SK-N-SH treated with all-trans-retinoic acid at 6 μM for 48 hours (cell line): ENCODE measurements at regions not wholly inside any gene's neighbourhood (a gene's known extent, or its start where the extent isn't known, plus 50 kb on each side); places are given as distances from the start of the nearest gene placed in this dataset.
"Not testable (repeated sequence)": the region's sequence is repeated elsewhere in the genome, so short reads cannot be mapped to it uniquely, and the experiment has no call there.

Experiments
- ATAC-seq: fragments of 200-7000 bp; cut with Tn5 transposase; 3 replicates; pipeline ENCODE4 v1.9.1; 2020; ENCODE audit warnings: mild to moderate bottlenecking, moderate library complexity
- ARNTL ChIP-seq: fragments of 450-650 bp; formaldehyde crosslinking; IDR thresholded peaks from 2 replicates; pipeline ENCODE4 v1.5.0; 2020; ENCODE audit warnings: low read depth, mild to moderate bottlenecking, moderate library complexity, borderline replicate concordance
- BACH2 ChIP-seq: fragments of 250-450 bp; sonication (Bioruptor Pico); IDR thresholded peaks from 2 replicates; pipeline ENCODE4 v1.9.0; 2021; ENCODE audit warnings: mild to moderate bottlenecking, borderline replicate concordance
- CSDC2 ChIP-seq: fragments of 250-450 bp; sonication (Bioruptor Pico); IDR thresholded peaks from 2 replicates; pipeline ENCODE4 v1.5.0; 2020; ENCODE audit warnings: mild to moderate bottlenecking, moderate library complexity
- CSRNP3 ChIP-seq: fragments of 250-450 bp; sonication (Bioruptor Pico); IDR thresholded peaks from 2 replicates; pipeline ENCODE4 v1.5.1; 2021; ENCODE audit warnings: mild to moderate bottlenecking, moderate library complexity
- ESRRG ChIP-seq: fragments of 250-450 bp; sonication (Bioruptor Pico); IDR thresholded peaks from 2 replicates; pipeline ENCODE4 v1.6.1; 2021; ENCODE audit warnings: mild to moderate bottlenecking
- GLIS3 ChIP-seq: fragments of 250-450 bp; sonication (Bioruptor Pico); IDR thresholded peaks from 2 replicates; pipeline ENCODE4 v1.5.0; 2020; ENCODE audit warnings: mild to moderate bottlenecking, moderate library complexity
- ISL1 ChIP-seq: fragments of 250-450 bp; sonication (Bioruptor Pico); IDR thresholded peaks from 2 replicates; pipeline ENCODE4 v2.1.2; 2022; ENCODE audit warnings: mild to moderate bottlenecking, moderate library complexity
- OSR1 ChIP-seq: fragments of 250-450 bp; sonication (Bioruptor Pico); IDR thresholded peaks from 2 replicates; pipeline ENCODE4 v1.8.0; 2022; ENCODE audit warnings: moderate library complexity, mild to moderate bottlenecking, inconsistent platforms
- PATZ1 ChIP-seq: fragments of 250-450 bp; sonication (Bioruptor Pico); IDR thresholded peaks from 2 replicates; pipeline ENCODE4 v1.8.0; 2020; ENCODE audit warnings: mild to moderate bottlenecking, moderate library complexity, borderline replicate concordance
- PPARA ChIP-seq: fragments of 250-450 bp; sonication (Bioruptor Pico); IDR thresholded peaks from 2 replicates; pipeline ENCODE4 v1.5.0; 2020; ENCODE audit warnings: mild to moderate bottlenecking, borderline replicate concordance
- RARB ChIP-seq: fragments of 250-450 bp; sonication (Bioruptor Pico); IDR thresholded peaks from 2 replicates; pipeline ENCODE4 v1.8.0; 2021; ENCODE audit warnings: mild to moderate bottlenecking, moderate library complexity
- TCF4 ChIP-seq: fragments of 250-450 bp; sonication (Bioruptor Pico); IDR thresholded peaks from 2 replicates; pipeline ENCODE4 v1.8.0; 2021; ENCODE audit warnings: mild to moderate bottlenecking, moderate library complexity, borderline replicate concordance
- TOX ChIP-seq: fragments of 250-450 bp; sonication (Bioruptor Pico); IDR thresholded peaks from 2 replicates; pipeline ENCODE4 v1.8.0; 2021; ENCODE audit warnings: mild to moderate bottlenecking, moderate library complexity, borderline replicate concordance
- ZC3H10 ChIP-seq: fragments of 250-450 bp; sonication (Bioruptor Pico); IDR thresholded peaks from 2 replicates; pipeline ENCODE4 v1.5.1; 2021; ENCODE audit warnings: mild to moderate bottlenecking, moderate library complexity
- ZFP30 ChIP-seq: fragments of 450-650 bp; formaldehyde crosslinking; IDR thresholded peaks from 2 replicates; pipeline ENCODE4 v1.5.0; 2022; ENCODE audit warnings: mild to moderate bottlenecking, moderate library complexity
- ZNF70 ChIP-seq: fragments of 450-650 bp; formaldehyde crosslinking; IDR thresholded peaks from 2 replicates; pipeline ENCODE4 v1.5.0; 2020; ENCODE audit warnings: mild to moderate bottlenecking, moderate library complexity
- TF ChIP-seq, protein P1 (sequence below): fragments of 250-450 bp; sonication (Bioruptor Pico); IDR thresholded peaks from 2 replicates; pipeline ENCODE4 v1.8.0; 2021; ENCODE audit warnings: low read depth, mild to moderate bottlenecking, moderate library complexity, borderline replicate concordance
- TF ChIP-seq, protein P2 (sequence below): fragments of 250-450 bp; sonication (Bioruptor Pico); IDR thresholded peaks from 2 replicates; pipeline ENCODE4 v1.5.0; 2020; ENCODE audit warnings: mild to moderate bottlenecking, moderate library complexity
- TF ChIP-seq, protein P3 (sequence below): fragments of 250-450 bp; sonication (Bioruptor Pico); IDR thresholded peaks from 2 replicates; pipeline ENCODE4 v1.5.1; 2020; ENCODE audit warnings: low read depth, mild to moderate bottlenecking, moderate library complexity

DNA sequence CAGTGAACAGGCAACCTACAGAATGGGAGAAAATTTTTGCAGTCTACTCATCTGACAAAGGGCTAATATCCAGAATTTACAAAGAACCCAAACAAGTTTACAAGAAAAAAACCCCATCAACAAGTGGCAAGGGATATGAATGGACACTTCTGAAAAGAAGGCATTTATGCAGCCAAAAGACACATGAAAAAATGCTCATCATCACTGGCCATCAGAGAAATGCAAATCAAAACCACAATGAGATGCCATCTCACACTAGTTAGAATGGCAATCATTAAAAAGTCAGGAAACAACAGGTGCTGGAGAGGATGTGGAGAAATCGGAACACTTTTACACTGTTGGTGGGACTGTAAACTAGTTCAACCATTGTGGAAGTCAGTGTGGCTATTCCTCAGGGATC is 80.3 kb downstream of the ZNF474 start:
- not testable (repeated sequence) for ATAC-seq

- ATAC-seq: no peak
- TF ChIP-seq PPARA (CRISPR knock-in tag) (no peak), OSR1 (CRISPR knock-in tag) (no peak), RARB (no peak), ARNTL (CRISPR knock-in tag) (no peak)
- TF ChIP-seq, protein P1, sequence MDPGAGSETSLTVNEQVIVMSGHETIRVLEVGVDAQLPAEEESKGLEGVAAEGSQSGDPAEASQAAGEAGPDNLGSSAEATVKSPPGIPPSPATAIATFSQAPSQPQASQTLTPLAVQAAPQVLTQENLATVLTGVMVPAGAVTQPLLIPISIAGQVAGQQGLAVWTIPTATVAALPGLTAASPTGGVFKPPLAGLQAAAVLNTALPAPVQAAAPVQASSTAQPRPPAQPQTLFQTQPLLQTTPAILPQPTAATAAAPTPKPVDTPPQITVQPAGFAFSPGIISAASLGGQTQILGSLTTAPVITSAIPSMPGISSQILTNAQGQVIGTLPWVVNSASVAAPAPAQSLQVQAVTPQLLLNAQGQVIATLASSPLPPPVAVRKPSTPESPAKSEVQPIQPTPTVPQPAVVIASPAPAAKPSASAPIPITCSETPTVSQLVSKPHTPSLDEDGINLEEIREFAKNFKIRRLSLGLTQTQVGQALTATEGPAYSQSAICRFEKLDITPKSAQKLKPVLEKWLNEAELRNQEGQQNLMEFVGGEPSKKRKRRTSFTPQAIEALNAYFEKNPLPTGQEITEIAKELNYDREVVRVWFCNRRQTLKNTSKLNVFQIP (CRISPR knock-in tag): no peak
Observed at GRCh38 chr5:122218778-122219177, 89.4 kb downstream of the ZNF474 start.

DNA sequence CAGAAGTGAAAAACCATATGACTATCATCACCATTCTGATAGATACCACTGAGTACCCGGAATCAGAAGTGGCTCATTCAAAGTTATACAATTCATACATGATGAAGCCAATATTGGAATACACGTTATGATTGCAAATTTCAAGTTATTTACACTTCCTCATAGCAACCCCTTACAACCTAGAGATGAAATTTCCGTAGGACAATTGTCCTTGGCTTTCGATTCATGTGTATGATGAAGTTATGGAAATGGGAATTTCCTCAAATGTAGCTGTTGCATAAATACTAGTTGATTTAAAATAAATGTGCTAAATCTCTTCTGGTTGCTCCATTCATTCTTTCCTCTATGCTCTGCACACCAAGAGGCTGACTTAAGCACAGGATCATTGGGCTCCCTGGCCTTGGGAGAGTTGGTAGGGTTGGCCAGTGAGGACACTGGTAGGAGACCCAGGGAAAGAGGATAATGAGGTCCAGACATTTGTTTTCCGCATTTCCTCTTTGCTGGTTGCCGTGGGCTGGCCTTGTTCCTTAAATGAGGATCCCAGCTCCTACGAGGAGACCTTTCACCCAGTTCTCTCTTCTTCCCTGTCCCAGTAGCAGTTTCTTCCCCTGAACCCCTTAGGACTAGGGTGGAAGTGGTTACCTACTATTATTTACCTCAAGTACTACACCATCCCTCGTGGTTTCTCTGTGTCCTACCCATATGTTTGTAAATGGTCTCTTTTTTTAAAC is 90.3 kb downstream of the ZNF474 start:
- TF ChIP-seq ZNF70 (CRISPR knock-in tag) (no peak), ESRRG (CRISPR knock-in tag) (no peak), CSRNP3 (CRISPR knock-in tag) (no peak), RARB (no peak), ZFP30 (CRISPR knock-in tag) (no peak), PPARA (CRISPR knock-in tag) (no peak), CSDC2 (CRISPR knock-in tag) (no peak), ZC3H10 (CRISPR knock-in tag) (no peak), OSR1 (CRISPR knock-in tag) (no peak), ISL1 (no peak), PATZ1 (no peak), GLIS3 (CRISPR knock-in tag) (no peak), TCF4 (no peak), TOX (CRISPR knock-in tag) (no peak)
- TF ChIP-seq, protein P1 (CRISPR knock-in tag): no peak
- TF ChIP-seq, protein P2, sequence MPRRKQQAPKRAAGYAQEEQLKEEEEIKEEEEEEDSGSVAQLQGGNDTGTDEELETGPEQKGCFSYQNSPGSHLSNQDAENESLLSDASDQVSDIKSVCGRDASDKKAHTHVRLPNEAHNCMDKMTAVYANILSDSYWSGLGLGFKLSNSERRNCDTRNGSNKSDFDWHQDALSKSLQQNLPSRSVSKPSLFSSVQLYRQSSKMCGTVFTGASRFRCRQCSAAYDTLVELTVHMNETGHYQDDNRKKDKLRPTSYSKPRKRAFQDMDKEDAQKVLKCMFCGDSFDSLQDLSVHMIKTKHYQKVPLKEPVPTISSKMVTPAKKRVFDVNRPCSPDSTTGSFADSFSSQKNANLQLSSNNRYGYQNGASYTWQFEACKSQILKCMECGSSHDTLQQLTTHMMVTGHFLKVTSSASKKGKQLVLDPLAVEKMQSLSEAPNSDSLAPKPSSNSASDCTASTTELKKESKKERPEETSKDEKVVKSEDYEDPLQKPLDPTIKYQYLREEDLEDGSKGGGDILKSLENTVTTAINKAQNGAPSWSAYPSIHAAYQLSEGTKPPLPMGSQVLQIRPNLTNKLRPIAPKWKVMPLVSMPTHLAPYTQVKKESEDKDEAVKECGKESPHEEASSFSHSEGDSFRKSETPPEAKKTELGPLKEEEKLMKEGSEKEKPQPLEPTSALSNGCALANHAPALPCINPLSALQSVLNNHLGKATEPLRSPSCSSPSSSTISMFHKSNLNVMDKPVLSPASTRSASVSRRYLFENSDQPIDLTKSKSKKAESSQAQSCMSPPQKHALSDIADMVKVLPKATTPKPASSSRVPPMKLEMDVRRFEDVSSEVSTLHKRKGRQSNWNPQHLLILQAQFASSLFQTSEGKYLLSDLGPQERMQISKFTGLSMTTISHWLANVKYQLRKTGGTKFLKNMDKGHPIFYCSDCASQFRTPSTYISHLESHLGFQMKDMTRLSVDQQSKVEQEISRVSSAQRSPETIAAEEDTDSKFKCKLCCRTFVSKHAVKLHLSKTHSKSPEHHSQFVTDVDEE: no peak
- TF ChIP-seq, all 23 proteins: peak for 0
- ATAC-seq: no peak

DNA sequence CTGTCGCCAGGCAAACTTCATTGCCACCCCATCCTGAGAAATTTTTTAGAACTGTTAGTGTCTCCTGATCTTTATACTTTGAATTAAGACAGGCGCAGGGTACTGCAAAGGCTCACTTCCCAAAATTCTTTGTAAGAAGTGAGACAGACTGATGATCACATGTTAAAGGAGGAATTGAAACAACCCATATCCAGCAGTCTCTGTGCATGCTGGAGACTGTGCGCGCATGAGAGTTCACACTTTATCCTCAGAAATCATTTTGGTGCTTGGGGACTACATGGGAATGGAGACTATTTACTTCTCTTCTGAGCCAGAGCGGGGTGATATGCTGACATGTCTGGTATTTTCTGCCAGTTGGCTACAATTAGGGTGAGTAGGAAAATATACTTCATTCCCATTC is 91.2 kb downstream of the ZNF474 start:
- TF ChIP-seq RARB: no peak
- no peak for TF ChIP-seq BACH2
- TF ChIP-seq ARNTL (CRISPR knock-in tag): no peak
- TF ChIP-seq, protein P3, sequence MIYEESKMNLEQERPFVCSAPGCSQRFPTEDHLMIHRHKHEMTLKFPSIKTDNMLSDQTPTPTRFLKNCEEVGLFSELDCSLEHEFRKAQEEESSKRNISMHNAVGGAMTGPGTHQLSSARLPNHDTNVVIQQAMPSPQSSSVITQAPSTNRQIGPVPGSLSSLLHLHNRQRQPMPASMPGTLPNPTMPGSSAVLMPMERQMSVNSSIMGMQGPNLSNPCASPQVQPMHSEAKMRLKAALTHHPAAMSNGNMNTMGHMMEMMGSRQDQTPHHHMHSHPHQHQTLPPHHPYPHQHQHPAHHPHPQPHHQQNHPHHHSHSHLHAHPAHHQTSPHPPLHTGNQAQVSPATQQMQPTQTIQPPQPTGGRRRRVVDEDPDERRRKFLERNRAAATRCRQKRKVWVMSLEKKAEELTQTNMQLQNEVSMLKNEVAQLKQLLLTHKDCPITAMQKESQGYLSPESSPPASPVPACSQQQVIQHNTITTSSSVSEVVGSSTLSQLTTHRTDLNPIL (CRISPR knock-in tag): no peak
- TF ChIP-seq OSR1 (CRISPR knock-in tag): no peak
- ATAC-seq: no peak
